Fibroblast of lung (primary cell): ENCODE measurements at regions not wholly inside any gene's neighbourhood (a gene's known extent, or its start where the extent isn't known, plus 50 kb on each side); places are given as distances from the start of the nearest gene placed in this dataset.

Source experiments
- DNase-seq, 2 donors: peaks; one replicate each; pipeline versions ENCODE4 v3.0.0 to v3.0.0-alpha.2; 2010; ENCODE audit warnings: low read depth in 2 of 2
- H2AFZ ChIP-seq: 2 replicates; pipeline ENCODE4 v1.5.1; 2012; ENCODE audit warnings: low read length, control low read depth, inconsistent platforms
- H3K27ac ChIP-seq: 2 replicates; pipeline ENCODE4 v1.5.1; 2011; ENCODE audit warnings: low read length, control low read depth; ENCODE audit not compliant: insufficient read depth
- H3K27me3 ChIP-seq: 2 replicates; pipeline ENCODE4 v1.5.1; 2011; ENCODE audit warnings: mild to moderate bottlenecking, low read length; ENCODE audit not compliant: control insufficient read depth, insufficient read depth
- H3K36me3 ChIP-seq: 2 replicates; pipeline ENCODE4 v1.5.1; 2011; ENCODE audit warnings: low read length; ENCODE audit not compliant: control insufficient read depth, insufficient read depth
- H3K4me1 ChIP-seq: 2 replicates; pipeline ENCODE4 v1.5.1; 2011; ENCODE audit warnings: low read length; ENCODE audit not compliant: control insufficient read depth, insufficient read depth; ENCODE audit errors: extremely low read depth
- H3K4me2 ChIP-seq: 2 replicates; pipeline ENCODE4 v1.5.1; 2011; ENCODE audit warnings: low read length, control low read depth; ENCODE audit not compliant: insufficient read depth; ENCODE audit errors: extremely low read depth
- H3K4me3 ChIP-seq, 4 experiments: fragments of 200-600 bp in 1 of 4; sonication (generic) in 1 of 4; replicated peaks in 1 of 4; 2 replicates each; pipeline ENCODE4 v1.5.1; 2011 to 2016; ENCODE audit warnings: low read length in 4 of 4, low read depth in 3 of 4, mild to moderate bottlenecking in 3 of 4, control low read depth in 2 of 4, inconsistent platforms in 1 of 4, mixed read lengths in 1 of 4; ENCODE audit not compliant: insufficient read depth in 1 of 4; ENCODE audit errors: control extremely low read depth in 1 of 4
- H3K79me2 ChIP-seq: 2 replicates; pipeline ENCODE4 v1.5.1; 2012; ENCODE audit warnings: mild to moderate bottlenecking, low read length, inconsistent platforms; ENCODE audit not compliant: control insufficient read depth, insufficient read depth
- H3K9ac ChIP-seq: 2 replicates; pipeline ENCODE4 v1.5.1; 2011; ENCODE audit warnings: mild to moderate bottlenecking, low read length, control low read depth; ENCODE audit not compliant: insufficient read depth
- H3K9me3 ChIP-seq: 2 replicates; pipeline ENCODE4 v1.5.1; 2012; ENCODE audit warnings: low read depth, low read length; ENCODE audit not compliant: control insufficient read depth, insufficient read depth
- H4K20me1 ChIP-seq: 2 replicates; pipeline ENCODE4 v1.5.1; 2011; ENCODE audit warnings: low read length; ENCODE audit not compliant: control insufficient read depth, insufficient read depth; ENCODE audit errors: extremely low read depth
- EZH2 ChIP-seq: IDR thresholded peaks from 2 replicates; pipeline ENCODE4 v1.5.1; 2012; ENCODE audit warnings: low read length, control low read depth, mild to moderate bottlenecking; ENCODE audit errors: missing control alignments
- TF ChIP-seq, protein P1 (sequence below), 2 donors: IDR thresholded peaks in 1 of 2; conservative IDR thresholded peaks in 1 of 2; 1 replicate in 1 of 2; 2 replicates in 1 of 2; pipeline ENCODE4 v1.5.1; 2011 to 2012; ENCODE audit warnings: low read length in 2 of 2, control low read depth in 1 of 2, inconsistent platforms in 1 of 2, low read depth in 1 of 2, mild to moderate bottlenecking in 1 of 2

DNA sequence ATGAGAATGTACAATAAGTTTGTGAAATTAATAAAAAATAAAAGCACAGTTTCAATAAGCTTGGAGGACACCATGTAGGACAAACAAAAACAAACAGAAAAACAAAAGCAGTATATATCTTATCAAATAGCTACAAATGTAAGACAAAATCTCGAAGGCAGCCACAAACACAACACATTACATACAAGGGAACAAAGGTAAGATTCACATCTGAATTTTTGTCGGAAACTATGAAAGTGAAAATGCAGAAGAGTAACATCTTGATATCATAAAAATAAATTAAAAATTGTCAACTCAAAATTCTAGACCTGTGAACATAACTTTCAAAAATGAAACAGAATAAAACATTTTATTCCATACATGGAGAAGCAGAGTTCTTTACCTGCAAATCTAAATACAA, 1049.5 kb upstream of the ADGRL2 start:
- no peaks in the 10 kb centered on the region for H3K36me3 ChIP-seq
- H3K4me1 ChIP-seq, result no peaks in the 10 kb centered on the region
- no peaks in the 10 kb centered on the region for H3K27me3 ChIP-seq
- no peak overlapping the region for H3K4me3 ChIP-seq
- H3K79me2 ChIP-seq, result no peaks in the 10 kb centered on the region
- no peaks in the 10 kb centered on the region for H3K9me3 ChIP-seq
- TF ChIP-seq, protein P1, sequence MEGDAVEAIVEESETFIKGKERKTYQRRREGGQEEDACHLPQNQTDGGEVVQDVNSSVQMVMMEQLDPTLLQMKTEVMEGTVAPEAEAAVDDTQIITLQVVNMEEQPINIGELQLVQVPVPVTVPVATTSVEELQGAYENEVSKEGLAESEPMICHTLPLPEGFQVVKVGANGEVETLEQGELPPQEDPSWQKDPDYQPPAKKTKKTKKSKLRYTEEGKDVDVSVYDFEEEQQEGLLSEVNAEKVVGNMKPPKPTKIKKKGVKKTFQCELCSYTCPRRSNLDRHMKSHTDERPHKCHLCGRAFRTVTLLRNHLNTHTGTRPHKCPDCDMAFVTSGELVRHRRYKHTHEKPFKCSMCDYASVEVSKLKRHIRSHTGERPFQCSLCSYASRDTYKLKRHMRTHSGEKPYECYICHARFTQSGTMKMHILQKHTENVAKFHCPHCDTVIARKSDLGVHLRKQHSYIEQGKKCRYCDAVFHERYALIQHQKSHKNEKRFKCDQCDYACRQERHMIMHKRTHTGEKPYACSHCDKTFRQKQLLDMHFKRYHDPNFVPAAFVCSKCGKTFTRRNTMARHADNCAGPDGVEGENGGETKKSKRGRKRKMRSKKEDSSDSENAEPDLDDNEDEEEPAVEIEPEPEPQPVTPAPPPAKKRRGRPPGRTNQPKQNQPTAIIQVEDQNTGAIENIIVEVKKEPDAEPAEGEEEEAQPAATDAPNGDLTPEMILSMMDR (conservative IDR thresholded peaks at IDR 0.05 in 1 of 2, IDR thresholded peaks at IDR 0.05 in 1 of 2; ENCODE audit: low read depth in 1 of 2, low read length in 2 of 2), result no peak
- TF ChIP-seq EZH2, result no peak
- no peak overlapping the region for H3K27ac ChIP-seq
- H3K9ac ChIP-seq, result no peak overlapping the region
- H4K20me1 ChIP-seq, result no peaks in the 10 kb centered on the region
- H2AFZ ChIP-seq, result no peak overlapping the region
- no peak for DNase-seq
- no peak overlapping the region for H3K4me2 ChIP-seq

DNA sequence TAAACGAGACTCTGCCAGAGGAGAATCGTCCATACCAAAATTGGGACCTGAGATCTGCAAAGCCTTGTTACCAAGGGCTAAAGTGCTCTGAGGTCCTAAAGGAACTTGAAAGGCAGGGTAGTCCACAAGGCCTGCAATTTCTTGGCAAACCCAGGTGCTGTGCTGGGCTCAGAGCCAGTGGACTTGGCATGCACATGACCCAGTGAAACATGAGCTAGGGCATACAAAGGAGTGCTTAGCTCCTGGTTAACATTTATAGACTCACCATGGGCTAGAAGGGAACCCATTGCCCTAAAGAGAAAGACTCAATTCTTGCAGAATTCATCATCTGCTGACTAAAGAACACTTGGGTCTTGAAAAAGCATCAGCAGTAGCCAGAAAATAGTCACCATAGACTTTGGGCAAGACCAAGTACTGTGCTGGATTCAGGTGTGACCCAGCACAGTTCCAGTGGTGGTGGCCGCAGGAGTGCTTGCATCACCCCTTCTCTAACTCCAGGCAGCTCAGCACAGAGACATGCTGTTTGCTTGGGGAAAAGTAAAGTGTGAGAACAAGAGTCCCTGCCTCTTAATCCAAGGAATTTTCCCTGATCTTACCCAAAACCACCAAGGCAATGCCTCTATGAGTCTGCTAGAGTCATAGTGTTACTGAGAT, 1069.4 kb upstream of the ADGRL2 start:
- H3K4me1 ChIP-seq, result no peaks in the 10 kb centered on the region
- H3K36me3 ChIP-seq, result no peaks in the 10 kb centered on the region
- no peak overlapping the region for H3K4me3 ChIP-seq
- peak in 1 of 2 donors; percentile 2 for DNase-seq
- no peak overlapping the region for H3K27ac ChIP-seq
- H3K79me2 ChIP-seq, result no peaks in the 10 kb centered on the region
- H3K4me2 ChIP-seq, result no peak overlapping the region
- H3K9me3 ChIP-seq, result no peaks in the 10 kb centered on the region
- H3K27me3 ChIP-seq, result no peaks in the 10 kb centered on the region
- no peak for TF ChIP-seq EZH2
- TF ChIP-seq, protein P1 (conservative IDR thresholded peaks at IDR 0.05 in 1 of 2, IDR thresholded peaks at IDR 0.05 in 1 of 2; ENCODE audit: low read depth in 1 of 2, low read length in 2 of 2), result no peak
- no peaks in the 10 kb centered on the region for H4K20me1 ChIP-seq
- no peak overlapping the region for H3K9ac ChIP-seq
- H2AFZ ChIP-seq, result no peak overlapping the region

DNA sequence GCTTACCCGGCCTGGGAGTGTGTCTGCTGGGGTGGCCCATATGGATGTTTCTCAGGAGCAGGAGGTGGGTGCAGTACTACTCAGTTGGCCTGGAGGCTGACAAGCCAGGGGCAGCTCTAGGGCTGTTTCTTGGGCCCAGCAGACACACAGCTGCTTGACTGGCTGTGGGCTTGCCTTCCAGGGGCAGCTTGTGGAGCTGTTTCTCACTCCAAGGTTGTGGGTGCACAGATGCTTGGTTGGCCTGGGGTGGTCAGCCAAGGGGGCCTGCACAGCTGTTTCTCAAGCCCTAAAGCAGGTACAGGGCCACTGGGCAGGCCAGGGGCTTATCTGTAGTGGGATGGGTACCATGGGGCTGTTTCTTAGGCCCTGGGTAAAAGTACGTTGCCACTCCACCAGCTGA, 1078.1 kb upstream of the ADGRL2 start:
- Histone ChIP-seq H3K4me3 (no peak overlapping the region), H3K4me1 (no peaks in the 10 kb centered on the region), H4K20me1 (no peaks in the 10 kb centered on the region), H3K27me3 (no peaks in the 10 kb centered on the region), H3K4me2 (no peak overlapping the region), H3K9me3 (no peaks in the 10 kb centered on the region), H3K9ac (no peak overlapping the region), H2AFZ (no peak overlapping the region), H3K79me2 (no peaks in the 10 kb centered on the region), H3K36me3 (no peaks in the 10 kb centered on the region), H3K27ac (no peak overlapping the region)
- DNase-seq, result no peak
- TF ChIP-seq, protein P1 (conservative IDR thresholded peaks at IDR 0.05 in 1 of 2, IDR thresholded peaks at IDR 0.05 in 1 of 2; ENCODE audit: low read depth in 1 of 2, low read length in 2 of 2), result no peak
- no peak for TF ChIP-seq EZH2
